ENCODE measurements at regions not wholly inside any gene's neighbourhood (a gene's known extent, or its start where the extent isn't known, plus 50 kb on each side); places are given as distances from the start of the nearest gene placed in this dataset.

DNA sequence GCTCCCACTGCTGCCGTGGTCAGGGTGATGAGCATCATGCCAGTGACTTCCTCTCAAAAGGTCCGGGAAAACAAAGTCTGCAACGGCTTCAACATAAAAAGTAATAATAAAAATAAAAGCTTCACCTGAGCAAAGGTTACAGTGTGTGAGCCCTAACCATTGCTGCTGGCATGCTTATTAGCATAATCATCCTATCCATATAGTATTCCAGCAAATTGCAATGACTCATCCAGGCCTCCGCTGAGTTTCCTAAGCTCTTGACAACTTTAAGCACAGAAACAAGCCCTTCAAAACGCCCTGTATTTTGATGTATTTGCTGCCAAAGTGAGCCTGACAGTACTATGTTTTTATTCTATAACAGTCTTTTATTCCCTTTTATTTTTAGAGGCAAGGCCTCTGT is 100.5 kb downstream of the AASDH start:
- DNase-seq, result no peak

- DNase-seq, result no peak
Measured at GRCh38 chr4:56283375-56283774, 103.9 kb downstream of the AASDH start.

- no peak for DNase-seq
Measured at GRCh38 chr4:56282004-56282403, 105.3 kb downstream of the AASDH start.

DNA sequence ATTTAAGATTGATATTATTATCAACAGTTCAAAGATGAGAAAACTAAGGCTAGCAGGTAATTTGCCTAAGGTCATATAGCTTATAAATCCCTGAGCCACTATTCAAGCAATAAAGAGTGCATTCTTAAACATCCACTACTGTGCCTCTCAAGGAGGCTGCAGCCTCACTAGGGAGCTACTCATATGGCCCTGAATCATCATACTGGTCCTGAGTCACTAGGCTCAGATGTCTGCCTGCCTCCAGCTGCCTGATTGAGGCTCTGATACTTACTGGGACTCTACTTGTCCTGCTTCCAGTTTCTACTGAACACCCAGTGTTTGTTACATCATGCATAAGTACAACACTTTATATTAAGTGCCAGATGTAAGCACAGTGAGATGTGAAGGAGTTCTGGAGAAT is 110.7 kb downstream of the AASDH start:
- DNase-seq, result no peak

DNA sequence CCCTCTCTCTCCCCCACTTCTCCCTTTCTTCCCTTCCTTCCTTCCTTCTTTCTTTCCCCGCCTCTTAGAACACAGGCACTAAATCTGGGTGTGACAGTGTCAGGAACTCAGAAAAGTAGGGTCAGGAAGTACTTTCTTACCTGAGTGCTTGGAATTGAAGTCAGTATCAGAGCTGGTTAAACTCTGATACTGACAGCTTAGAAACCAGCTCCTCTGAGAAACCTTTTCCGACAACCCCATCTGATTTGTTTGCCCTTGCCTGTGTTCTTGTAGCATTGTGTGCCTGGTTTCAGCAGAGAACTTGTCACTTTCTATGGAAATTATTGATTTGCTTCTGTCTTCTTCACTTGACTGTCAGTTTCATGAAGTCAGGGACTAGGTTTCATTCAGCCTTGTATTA is 113.9 kb downstream of the AASDH start:
- no peak for DNase-seq

- no peak for DNase-seq
Measured at GRCh38 chr4:56272927-56273326, 114.4 kb downstream of the AASDH start.

DNA sequence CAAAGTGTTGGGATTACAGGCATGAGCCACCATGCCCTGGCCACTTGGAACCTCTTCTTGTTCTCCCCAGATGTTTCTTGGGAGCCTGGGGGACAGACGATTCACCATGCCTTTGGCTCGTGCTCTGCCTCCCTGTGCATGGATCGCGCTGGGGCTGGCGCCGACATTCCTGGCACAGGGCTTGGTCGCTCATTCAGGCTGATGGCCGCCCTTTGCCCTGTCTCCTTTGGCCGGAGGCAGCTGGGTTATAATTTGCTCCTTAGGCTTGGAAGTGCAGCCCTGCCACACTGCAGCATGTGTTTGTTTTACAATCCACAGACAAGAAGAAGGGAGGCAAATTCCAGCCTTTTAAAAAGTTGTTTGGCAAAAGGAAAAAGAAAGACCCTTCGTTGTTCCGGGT is 115.3 kb downstream of the AASDH start:
- DNase-seq, result no peak

DNA sequence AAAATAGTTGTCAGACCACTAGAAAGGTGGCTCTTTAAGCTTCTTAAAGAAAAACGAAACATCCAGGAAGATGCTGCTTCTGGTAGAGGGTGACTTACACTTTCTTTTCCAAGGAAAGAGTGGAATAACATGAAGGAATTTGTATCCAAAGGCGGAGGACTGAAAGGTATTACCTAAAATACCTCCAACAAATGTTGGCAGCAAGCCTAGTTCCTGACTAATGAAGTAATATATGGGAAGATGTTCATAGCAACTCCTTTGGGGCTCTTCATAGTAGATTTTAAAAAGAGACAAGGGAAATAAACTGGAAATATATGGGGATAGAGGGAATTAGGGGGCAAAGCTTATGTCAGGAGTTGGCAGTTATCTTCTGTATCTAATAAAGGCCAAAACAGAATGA is 116.2 kb downstream of the AASDH start:
- DNase-seq, result no peak

GRCh38 chr4:56267558-56267957 is 119.7 kb downstream of the AASDH start:
- DNase-seq, result no peak

- no peak for DNase-seq
Measured at GRCh38 chr4:56264873-56265272, 122.4 kb downstream of the AASDH start.

- DNase-seq, result no peak
Measured at GRCh38 chr4:56261027-56261426, 126.3 kb downstream of the AASDH start.

GRCh38 chr4:56260320-56260719 is 127.0 kb downstream of the AASDH start:
- DNase-seq, result no peak

DNA sequence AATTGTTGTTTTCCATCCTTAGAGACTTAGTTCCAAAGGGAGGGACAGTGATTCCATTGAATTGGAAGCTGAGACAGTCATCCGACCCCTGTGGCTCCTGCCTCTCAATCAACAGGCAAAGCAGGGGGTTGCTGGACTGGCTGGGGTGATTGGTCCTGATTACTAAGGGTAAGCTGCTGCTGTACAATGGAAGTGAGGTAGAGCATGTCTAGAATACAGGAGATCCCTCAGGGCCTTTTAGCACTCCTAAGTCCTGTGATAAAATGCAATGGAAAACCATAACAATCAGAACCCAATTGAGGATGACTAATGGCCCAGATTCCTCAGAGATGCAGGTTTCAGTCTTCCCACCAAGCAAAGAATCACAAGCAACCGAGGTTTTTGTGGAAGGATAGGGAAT is 127.6 kb downstream of the AASDH start:
- DNase-seq, result no peak

DNA sequence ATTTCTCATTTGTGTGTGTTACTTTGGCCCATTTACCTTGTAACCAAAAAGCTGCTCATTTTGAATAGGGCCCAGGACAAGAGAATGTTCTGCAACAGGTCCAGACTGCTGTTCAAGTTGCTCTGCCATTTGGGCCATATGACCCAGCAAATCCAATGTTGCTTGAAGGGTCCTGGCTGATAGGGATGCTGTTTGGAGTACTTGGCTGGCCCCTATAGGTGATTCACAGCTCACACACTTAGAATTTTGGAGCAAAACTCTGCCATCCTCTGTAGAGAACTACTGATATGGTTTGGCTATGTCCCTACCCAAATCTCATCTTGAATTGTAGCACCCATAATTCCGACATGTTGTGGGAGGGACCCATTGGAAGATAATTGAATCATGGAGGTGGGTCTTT is 131.5 kb downstream of the AASDH start:
- no peak for DNase-seq

DNA sequence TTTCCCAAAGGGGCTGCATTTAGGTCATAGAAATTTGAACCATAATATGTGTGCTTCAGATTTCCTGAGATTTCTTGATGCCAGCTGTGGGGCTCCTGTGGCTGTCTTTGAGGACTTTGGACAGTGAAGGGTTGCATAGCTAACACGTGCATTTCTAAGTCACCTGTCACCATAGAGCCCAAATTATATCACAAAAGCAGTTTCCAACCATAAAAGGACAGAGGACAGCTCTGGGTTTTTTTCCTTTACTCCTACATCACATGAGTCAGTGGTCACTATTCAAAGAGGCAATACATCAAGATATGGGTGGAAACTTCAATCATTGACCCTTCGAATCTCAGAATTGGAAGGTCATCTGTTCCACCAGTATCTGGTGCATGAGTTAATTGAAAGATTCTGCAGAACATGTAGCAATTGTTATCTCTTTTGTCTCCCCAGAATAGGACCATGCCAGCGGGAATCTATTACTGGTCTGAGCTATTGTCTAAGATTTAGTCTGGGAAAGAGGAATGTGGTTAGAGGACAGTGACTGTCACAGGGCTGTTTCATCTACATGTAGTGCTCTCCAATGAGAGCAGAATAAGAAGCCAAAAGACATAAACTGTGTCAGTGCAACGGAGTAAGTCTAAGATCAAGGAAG is 133.5 kb downstream of the AASDH start:
- no peak for DNase-seq

DNA sequence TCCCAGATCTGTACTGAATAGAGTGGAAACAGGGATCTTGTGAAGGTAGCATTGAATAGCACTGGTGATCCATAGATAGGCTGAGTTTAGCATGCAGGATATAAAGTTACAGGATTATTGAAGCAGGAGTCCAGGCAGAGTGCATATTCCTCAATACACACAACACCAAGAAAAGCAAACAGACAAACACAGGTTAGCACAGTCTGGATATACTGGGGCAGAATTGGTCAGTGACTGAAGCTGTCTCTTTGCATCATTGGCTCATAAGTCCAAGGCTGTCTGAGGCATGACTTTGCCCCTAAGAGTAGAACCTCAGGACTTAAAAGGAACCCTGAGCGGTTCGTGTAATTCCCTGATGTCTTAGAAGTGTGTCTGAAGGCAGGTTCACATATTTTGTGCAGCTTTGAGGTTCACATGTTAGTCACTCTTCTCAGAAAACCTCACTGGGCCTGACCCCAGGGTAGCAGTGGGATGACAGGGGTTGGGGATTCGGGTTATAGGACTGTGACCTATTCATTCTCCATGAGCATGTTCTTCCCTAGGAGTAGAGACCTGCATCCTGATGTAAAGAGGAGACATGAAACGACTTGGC is 134.6 kb downstream of the AASDH start:
- no peak for DNase-seq

DNA sequence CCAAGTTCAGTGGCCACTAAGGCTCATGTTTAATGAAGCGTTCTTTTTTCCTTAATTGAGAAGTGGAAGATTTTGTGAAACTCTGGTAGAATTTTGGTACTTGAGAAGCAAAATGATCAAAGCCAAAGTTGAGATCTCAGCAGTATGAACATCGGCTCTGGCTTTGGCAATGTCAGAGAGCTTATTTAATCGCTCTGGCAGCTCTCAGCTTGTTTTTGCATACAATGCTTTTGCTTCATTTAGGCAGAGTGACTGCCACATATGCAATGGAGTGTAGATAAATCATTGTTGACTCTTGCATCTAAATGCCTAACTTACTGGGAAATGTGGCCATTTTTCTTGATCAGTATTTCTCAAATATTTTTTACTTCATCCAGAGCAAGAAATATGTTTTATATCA is 135.7 kb downstream of the AASDH start:
- DNase-seq, result no peak

- DNase-seq, result no peak
Measured at GRCh38 chr4:56250776-56251175, 136.5 kb downstream of the AASDH start.

DNA sequence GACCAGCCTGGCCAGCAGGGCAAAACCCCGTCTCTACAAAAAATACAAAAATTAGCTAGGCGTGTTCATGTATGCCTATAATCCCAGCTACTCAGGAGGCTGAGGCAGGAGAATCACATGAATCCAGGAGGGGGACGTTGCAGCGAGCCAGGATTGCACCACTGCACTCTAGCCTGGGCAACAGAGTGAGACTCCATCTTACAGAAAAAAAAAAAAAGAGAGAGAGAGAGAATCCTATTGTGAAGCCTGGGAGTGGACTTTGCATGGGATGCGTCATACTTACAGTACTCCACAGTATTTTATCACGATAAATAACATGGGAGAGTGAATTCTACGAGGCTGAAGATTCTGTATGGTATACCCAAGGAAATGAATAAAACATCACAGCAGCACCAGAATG is 139.6 kb downstream of the AASDH start:
- DNase-seq, result no peak

- DNase-seq, result no peak
Measured at GRCh38 chr4:56246233-56246610, 141.1 kb downstream of the AASDH start.

DNA sequence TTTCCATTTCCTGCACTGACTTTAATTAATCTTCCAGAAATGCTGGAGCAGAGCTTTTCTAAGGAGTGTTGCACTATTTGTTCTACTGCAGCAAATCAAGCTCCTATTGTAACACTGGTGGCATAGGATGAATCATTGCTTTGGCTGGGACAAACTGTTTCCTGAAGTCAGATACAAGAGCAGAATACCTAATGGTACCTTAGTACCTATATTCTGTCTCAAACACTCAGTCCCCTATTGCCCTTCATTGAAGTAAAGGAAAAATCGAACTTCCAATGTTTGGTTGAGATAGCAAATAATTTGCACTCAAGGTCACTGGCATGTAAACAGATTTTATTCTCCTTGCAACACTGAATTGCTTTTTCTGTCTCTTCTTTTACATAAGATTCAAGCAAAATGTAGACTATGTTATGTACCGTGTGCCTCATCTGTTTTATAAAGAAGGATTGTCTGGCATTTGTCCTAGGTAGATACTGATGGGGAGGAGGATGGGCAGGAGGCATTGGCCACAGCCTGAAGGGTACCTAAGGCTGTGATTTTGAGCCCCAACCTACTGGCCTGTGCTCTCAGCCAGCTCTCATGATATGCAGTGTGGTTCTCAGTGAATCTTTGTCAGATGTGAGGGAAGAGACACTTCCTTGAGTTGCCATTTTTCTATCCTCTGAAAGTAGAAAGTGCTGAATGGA is 141.6 kb downstream of the AASDH start:
- no peak for DNase-seq

- DNase-seq, result no peak
Measured at GRCh38 chr4:56244681-56245080, 142.6 kb downstream of the AASDH start.

GRCh38 chr4:56243107-56243506 is 144.2 kb downstream of the AASDH start:
- no peak for DNase-seq

DNA sequence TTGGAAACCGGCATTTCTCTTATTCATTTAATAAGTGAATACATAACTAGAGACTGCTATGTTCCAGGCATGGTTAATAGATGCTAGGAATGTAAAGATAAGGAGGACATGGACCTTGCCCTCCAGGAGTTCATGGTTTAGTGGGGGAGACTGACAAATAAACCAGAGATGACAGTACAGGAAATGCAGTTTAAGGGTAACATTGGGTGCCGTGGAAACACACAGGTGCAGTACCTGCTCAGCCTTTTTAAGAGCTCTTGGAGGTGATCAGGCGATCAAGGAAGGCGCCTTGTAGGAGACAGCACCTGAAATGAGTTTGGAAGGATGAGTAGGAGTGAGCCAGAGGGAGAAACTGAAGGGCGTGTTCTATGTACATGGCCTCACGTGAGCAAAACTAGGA is 145.8 kb downstream of the AASDH start:
- no peak for DNase-seq

Data from NCI-H524 treated with DMSO at 0.1 percent for 48 hours (cell line).